Osteoblast (primary cell): ENCODE measurements at regions not wholly inside any gene's neighbourhood (a gene's known extent, or its start where the extent isn't known, plus 50 kb on each side); places are given as distances from the start of the nearest gene placed in this dataset.

ENCODE experiments used
- DNase-seq: peaks from one replicate; pipeline ENCODE4 v3.0.0; 2011; ENCODE audit warnings: low spot score, mixed read lengths; ENCODE audit not compliant: insufficient read length; ENCODE audit errors: missing footprints
- H2AFZ ChIP-seq: 2 replicates; pipeline ENCODE4 v1.6.0; 2011; ENCODE audit warnings: mild to moderate bottlenecking, low read length
- H3K27ac ChIP-seq: 2 replicates; pipeline ENCODE4 v1.5.1; 2011; ENCODE audit warnings: mild to moderate bottlenecking, low read depth, low read length, moderate library complexity
- H3K27me3 ChIP-seq: 2 replicates; pipeline ENCODE4 v1.6.0; 2012; ENCODE audit warnings: mild to moderate bottlenecking, control low read depth, inconsistent platforms, low read length, moderate library complexity; ENCODE audit not compliant: insufficient read depth
- H3K36me3 ChIP-seq: 2 replicates; pipeline ENCODE4 v1.5.1; 2011; ENCODE audit warnings: mild to moderate bottlenecking, low read length, control low read depth, moderate library complexity; ENCODE audit not compliant: insufficient read depth
- H3K4me1 ChIP-seq: 2 replicates; pipeline ENCODE4 v1.5.1; 2011; ENCODE audit warnings: mild to moderate bottlenecking, low read length, control low read depth, moderate library complexity; ENCODE audit not compliant: insufficient read depth
- H3K4me2 ChIP-seq: 2 replicates; pipeline ENCODE4 v1.6.0; 2011; ENCODE audit warnings: mild to moderate bottlenecking, low read length; ENCODE audit not compliant: insufficient read depth
- H3K4me3 ChIP-seq: fragments of 200-600 bp; sonication (generic); 3 replicates; pipeline ENCODE4 v1.5.1; 2012; ENCODE audit warnings: mild to moderate bottlenecking, low read length, inconsistent platforms; ENCODE audit not compliant: insufficient read depth
- H3K79me2 ChIP-seq: 2 replicates; pipeline ENCODE4 v1.6.0; 2012; ENCODE audit warnings: mild to moderate bottlenecking, low read length, control low read depth, inconsistent platforms; ENCODE audit not compliant: insufficient read depth
- H3K9me3 ChIP-seq: 2 replicates; pipeline ENCODE4 v1.5.1; 2011; ENCODE audit warnings: low read depth, low read length, control low read depth
- H4K20me1 ChIP-seq: 2 replicates; pipeline ENCODE4 v1.6.0; 2012; ENCODE audit warnings: mild to moderate bottlenecking, low read length, control low read depth; ENCODE audit not compliant: insufficient read depth
- CTCF ChIP-seq: IDR thresholded peaks from 2 replicates; pipeline ENCODE4 v1.5.1; 2011; ENCODE audit warnings: mild to moderate bottlenecking, low read depth, low read length, moderate library complexity; ENCODE audit errors: extremely low read depth

- Histone ChIP-seq H3K27me3 (no peaks in the 10 kb centered on the region), H3K4me1 (peaks cover 2% of the 10 kb centered on the region), H2AFZ (no peak overlapping the region), H4K20me1 (peaks cover 47% of the 10 kb centered on the region), H3K4me3 (no peak overlapping the region), H3K4me2 (no peak overlapping the region), H3K9me3 (no peaks in the 10 kb centered on the region), H3K36me3 (no peaks in the 10 kb centered on the region), H3K79me2 (peaks cover 16% of the 10 kb centered on the region), H3K27ac (no peak overlapping the region)
- no peak for TF ChIP-seq CTCF
- no peak for DNase-seq
These were observed 54.9 kb downstream of the TET3 start for GRCh38 chr2:74039611-74040010.

GRCh38 chr2:74041182-74041581, 56.5 kb downstream of the TET3 start:
- peaks cover 18% of the 10 kb centered on the region for H3K79me2 ChIP-seq
- H4K20me1 ChIP-seq = peaks cover 46% of the 10 kb centered on the region

GRCh38 chr2:74041726-74042125, 57.0 kb downstream of the TET3 start:
- H3K9me3 ChIP-seq = no peaks in the 10 kb centered on the region
- peaks cover 2% of the 10 kb centered on the region for H3K4me1 ChIP-seq
- H3K4me2 ChIP-seq = no peak overlapping the region
- peaks cover 15% of the 10 kb centered on the region for H3K79me2 ChIP-seq
- DNase-seq = no peak
- no peak for TF ChIP-seq CTCF
- no peak overlapping the region for H3K27ac ChIP-seq
- no peaks in the 10 kb centered on the region for H3K27me3 ChIP-seq
- H4K20me1 ChIP-seq = peaks cover 42% of the 10 kb centered on the region
- no peak overlapping the region for H2AFZ ChIP-seq
- no peaks in the 10 kb centered on the region for H3K36me3 ChIP-seq
- no peak overlapping the region for H3K4me3 ChIP-seq

More at GRCh38 chr2:74041182-74041581, 56.5 kb downstream of the TET3 start:
- H3K9me3 ChIP-seq = no peaks in the 10 kb centered on the region
- no peak overlapping the region for H3K4me3 ChIP-seq
- TF ChIP-seq CTCF = no peak
- H3K4me2 ChIP-seq = no peak overlapping the region
- no peak overlapping the region for H2AFZ ChIP-seq
- H3K27ac ChIP-seq = no peak overlapping the region
- no peak for DNase-seq
- no peaks in the 10 kb centered on the region for H3K36me3 ChIP-seq
- H3K4me1 ChIP-seq = peaks cover 2% of the 10 kb centered on the region
- H3K27me3 ChIP-seq = no peaks in the 10 kb centered on the region

GRCh38 chr2:74042606-74043005, 57.9 kb downstream of the TET3 start:
- H3K4me1 ChIP-seq = no peaks in the 10 kb centered on the region
- H3K79me2 ChIP-seq = peaks cover 15% of the 10 kb centered on the region
- no peak overlapping the region for H3K27ac ChIP-seq
- H2AFZ ChIP-seq = no peak overlapping the region
- H3K4me2 ChIP-seq = no peak overlapping the region
- DNase-seq = no peak
- H3K27me3 ChIP-seq = no peaks in the 10 kb centered on the region
- H3K36me3 ChIP-seq = no peaks in the 10 kb centered on the region
- H3K4me3 ChIP-seq = no peak overlapping the region
- no peak for TF ChIP-seq CTCF
- peaks cover 37% of the 10 kb centered on the region for H4K20me1 ChIP-seq
- H3K9me3 ChIP-seq = no peaks in the 10 kb centered on the region
